ENCODE measurements at regions not wholly inside any gene's neighbourhood (a gene's known extent, or its start where the extent isn't known, plus 50 kb on each side); places are given as distances from the start of the nearest gene placed in this dataset.

GRCh38 chr2:228819701-228820100 is 451.4 kb downstream of the PID1 start:
- TF ChIP-seq EZH2 (IDR thresholded peaks at IDR 0.05; ENCODE audit: low read length, missing control alignments) = no peak
- no peak for TF ChIP-seq CTCF (conservative IDR thresholded peaks at IDR 0.05 in 1 of 2, IDR thresholded peaks at IDR 0.05 in 1 of 2; ENCODE audit: low read depth in 1 of 2, low read length in 2 of 2)
